HG02678 (cell line): ENCODE measurements at regions not wholly inside any gene's neighbourhood (a gene's known extent, or its start where the extent isn't known, plus 50 kb on each side); places are given as distances from the start of the nearest gene placed in this dataset.

Experiments
- ATAC-seq: cut with Tn5 transposase; IDR thresholded peaks from one replicate; pipeline ENCODE4 v1.9.1; 2021; ENCODE audit warnings: mild to moderate bottlenecking, moderate library complexity; ENCODE audit not compliant: unreplicated experiment

GRCh38 chr2:206368484-206368883, 74.8 kb upstream of the ADAM23 start:
- ATAC-seq, result no peak

GRCh38 chr2:206368933-206369569, 74.3 kb upstream of the ADAM23 start:
- ATAC-seq, result no peak

GRCh38 chr2:206375956-206376355, 67.4 kb upstream of the ADAM23 start:
- ATAC-seq, result no peak

DNA sequence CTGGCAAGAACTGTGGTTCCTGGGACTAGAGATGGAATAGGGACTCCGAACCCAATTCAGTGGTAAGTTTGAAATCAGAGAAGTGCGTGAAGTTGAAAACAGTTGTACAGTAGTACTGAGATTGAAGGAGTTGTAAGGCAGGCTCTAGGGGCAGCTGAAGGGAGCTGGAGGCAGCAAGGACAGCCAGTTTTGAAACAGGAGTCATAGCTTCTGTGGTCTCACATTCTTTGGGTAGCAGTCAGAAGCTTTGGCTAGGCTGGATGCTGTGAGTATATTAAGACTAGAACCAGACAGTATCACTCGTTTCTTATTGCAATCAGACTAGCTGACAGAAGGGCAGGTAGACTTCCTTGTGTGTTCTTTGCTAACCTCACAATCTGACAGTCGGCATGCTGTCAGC, 64.5 kb upstream of the ADAM23 start:
- ATAC-seq, result no peak

- no peak for ATAC-seq
Observed at GRCh38 chr2:206379266-206379665, 64.1 kb upstream of the ADAM23 start.

DNA sequence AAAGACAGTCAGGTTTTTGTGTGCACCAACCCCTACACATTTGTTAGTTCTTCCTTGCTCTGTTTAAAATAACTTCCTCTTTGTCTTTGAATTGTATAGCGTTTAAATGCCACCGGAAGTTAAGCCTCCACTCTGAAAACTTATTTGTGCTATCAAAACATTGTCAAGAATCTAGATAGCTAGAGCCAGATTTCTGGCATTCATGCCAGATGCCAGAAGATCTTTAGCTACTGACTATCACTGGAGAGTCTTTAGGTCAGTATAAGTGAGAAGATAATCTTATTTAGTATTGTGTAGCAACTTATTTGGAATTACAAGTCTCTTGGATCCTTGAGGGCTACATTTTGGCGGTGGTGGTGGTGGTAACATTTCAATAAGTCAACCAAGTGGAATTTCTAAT, 63.4 kb upstream of the ADAM23 start:
- ATAC-seq, result no peak

- ATAC-seq, result no peak
Observed at GRCh38 chr2:206381881-206382280, 61.5 kb upstream of the ADAM23 start.

DNA sequence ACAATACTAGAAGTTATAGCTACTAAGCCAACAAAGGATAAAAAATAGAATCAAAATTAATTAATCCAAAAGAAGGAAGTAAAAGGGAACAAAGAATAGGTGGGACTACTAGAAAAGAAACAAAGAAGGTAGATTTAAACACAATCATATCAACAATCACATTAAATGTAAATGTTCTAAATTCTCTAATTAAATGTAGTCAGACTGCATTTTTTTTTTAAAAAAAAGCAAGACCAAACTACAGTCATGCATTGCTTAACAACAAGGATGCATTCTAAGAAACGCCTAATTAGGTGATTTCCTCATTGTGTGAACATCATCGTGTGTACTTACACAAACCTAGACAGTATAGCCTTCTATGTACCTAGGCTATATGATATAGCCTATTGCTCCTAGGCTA, 59.7 kb upstream of the ADAM23 start:
- ATAC-seq, result no peak

- no peak for ATAC-seq
Observed at GRCh38 chr2:206387808-206388207, 55.5 kb upstream of the ADAM23 start.

DNA sequence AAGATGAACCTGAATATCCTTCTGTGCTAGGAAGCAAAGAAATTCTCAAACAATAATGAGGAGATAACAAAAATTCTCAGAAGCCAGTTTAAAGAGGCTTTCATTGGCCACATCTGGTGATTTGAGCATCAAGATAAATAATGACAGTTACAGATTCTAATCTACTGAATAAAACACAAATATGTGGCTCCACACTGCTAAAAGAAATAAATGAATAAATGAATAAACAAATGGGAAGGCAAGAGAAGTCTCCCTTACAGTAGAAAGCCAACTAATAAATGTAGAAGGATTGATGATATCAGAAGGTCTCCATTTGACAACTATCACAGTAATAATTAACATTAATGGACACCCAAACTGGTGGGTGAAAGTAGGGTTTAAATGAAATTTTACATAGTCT, 54.6 kb upstream of the ADAM23 start:
- ATAC-seq, result no peak

GRCh38 chr2:206389164-206389563, 54.2 kb upstream of the ADAM23 start:
- no peak for ATAC-seq

GRCh38 chr2:206390181-206390580, 53.2 kb upstream of the ADAM23 start:
- ATAC-seq, result no peak

DNA sequence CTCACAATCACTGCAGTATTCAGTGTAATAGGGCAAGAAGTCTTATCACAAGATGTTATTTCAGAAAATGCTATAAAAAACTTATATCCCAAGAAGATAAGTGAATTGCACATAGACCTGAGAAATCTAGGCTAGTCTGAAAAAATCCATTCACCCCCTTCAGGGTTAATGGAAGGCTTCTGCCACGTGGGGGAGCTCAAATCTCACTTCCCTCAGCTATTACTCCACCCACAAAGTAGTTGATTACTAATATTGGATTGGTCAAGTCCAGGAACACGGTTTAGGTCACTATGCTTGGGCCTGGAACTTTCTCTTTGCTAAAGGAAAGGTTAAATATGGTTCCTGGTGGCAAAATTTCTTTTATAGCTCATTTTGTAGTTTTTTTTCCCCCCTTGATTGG, 51.2 kb upstream of the ADAM23 start:
- ATAC-seq, result peak; percentile 98
